DMS79 treated with DMSO at 0.1 percent for 48 hours (cell line): ENCODE measurements at regions not wholly inside any gene's neighbourhood (a gene's known extent, or its start where the extent isn't known, plus 50 kb on each side); places are given as distances from the start of the nearest gene placed in this dataset.
"Not testable (repeated sequence)": the region's sequence is repeated elsewhere in the genome, so short reads cannot be mapped to it uniquely, and the experiment has no call there.

ENCODE experiments used
- DNase-seq: peaks from one replicate; lab custom pipeline; 2025; lab: John Stamatoyannopoulos, UW

DNA sequence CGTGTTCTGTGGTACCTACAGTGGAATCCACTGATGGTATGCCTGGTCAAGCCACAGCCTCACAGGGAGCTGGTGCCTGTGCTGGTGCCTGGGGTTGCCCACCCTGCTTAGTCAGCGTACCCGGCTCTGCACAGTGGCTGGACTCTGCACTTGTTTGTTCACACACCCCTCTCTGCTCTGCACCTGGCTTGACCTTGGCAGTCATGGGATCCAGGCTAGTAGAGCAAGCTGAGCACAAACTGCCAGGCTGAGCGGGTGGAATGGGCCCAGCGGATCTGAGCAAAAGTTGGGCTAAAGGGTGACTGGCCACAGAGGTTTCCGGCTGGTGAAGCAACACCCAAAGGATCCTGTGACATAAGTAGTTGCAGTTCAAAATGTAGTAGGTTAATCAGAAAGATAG, 163.5 kb downstream of the CDH19 start:
- no peak for DNase-seq

DNA sequence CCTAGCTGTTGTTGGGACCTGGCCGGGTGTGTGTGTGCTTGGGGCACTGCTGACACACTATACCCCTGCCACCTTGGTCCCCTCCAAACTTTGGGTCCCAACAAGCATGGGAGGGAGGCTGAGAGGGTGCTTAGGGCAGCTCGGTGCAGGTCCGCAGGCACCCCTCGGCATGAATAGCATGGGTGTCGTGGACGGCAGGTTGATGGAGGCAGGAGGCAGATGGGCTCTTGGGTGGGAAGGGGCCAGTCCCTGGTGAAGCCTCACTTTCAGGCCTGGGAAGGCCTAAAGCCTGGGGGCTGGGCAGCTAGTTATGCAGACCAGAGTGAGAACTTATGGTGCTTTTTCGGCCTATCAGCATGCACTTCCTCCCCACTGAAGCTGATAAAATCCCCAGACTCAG, 164.2 kb downstream of the CDH19 start:
- DNase-seq: no peak

DNA sequence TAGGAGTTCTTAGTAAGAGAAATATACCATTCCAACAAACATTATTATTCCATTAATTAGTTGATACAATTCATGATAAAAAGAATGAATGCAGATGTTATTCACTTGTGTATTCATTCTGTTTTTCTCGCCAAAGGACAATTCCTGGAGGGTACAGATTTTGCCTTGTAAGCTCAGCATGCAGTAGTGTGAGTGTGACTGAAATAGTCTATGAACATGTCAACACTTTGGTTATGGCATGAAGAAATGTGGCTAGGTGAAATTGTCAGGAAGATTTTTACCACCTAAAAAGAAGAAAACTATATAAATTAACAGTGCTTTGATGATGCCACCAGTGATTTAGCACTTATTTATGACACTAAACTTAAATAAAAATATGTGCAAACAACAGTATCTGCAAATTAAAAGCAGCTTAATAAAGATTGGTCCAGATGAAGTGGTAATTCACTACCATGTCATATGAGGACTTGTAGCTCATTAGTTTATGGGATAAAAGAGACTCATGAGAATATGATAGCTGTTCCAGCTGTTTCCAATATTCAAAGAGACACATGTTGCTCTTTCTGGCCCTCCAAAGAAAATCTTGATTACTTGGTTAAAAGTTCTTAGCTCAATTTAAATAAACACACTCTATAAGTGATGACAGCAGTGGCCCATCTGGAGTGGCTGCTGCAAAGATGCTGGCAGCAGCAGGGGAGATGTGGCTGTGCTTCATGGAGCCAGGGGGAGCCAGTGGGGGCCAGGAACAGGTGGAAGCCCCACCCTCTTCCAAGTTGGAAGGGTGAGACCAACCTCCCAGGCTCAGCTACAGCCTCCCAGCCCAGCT, 165.0 kb downstream of the CDH19 start:
- DNase-seq: no peak

DNA sequence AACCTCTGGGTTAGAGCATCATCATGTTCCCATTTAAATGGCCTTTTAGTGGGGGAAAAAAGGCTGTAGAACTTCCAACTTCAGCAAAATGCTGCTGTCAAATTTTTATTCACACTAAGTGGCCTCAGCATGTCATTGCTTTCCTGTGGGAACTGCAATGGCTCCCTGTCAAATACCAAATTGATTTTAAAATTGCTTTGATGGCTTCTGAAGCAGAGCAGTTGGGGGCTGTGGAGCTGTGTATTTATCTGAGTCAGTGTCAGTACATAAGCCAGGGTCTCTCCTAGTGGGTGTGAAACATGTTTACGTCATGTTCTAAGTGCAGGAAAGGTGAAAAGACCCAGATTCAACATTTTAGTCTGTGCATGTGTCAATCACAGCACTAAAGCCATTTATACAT, 171.3 kb downstream of the CDH19 start:
- DNase-seq: no peak

DNA sequence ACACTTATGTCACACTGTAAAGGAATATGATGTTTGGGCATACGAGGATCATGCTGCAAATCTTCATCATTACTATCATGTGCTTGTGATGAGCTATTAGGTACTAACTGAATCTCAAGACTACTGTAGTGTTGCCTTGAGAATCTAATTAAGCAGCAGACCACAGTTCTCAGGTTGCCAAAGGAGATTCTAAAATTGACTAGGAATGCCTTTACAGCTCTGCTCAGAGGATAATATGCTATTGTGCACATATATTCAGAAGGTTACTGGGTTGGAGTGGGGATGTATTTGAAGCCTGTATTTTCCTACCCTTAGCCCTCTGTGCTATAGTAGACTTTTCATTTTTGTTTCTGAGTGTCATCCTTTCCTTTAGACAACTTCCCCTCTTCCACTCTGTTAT, 175.1 kb downstream of the CDH19 start:
- no peak for DNase-seq

DNA sequence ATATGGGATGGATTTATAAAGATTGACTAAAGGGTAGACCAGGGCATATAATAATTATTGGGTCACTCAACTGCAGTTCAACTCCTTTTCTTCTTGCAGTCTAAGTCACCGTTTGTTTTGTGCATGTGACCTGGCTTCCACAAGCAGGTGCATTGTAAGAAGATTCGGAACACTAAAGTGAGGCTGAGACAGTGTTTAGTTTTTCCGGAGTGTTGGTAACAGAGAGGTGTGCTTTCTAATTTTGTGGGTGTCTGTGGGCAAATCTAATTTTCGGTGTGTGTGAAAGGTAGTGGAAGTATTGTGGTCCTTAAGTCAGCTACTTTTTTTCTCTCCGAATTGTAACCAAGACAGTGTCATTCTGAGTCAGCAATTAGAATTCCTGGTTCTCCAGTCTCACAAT, 184.5 kb downstream of the CDH19 start:
- DNase-seq: no peak

DNA sequence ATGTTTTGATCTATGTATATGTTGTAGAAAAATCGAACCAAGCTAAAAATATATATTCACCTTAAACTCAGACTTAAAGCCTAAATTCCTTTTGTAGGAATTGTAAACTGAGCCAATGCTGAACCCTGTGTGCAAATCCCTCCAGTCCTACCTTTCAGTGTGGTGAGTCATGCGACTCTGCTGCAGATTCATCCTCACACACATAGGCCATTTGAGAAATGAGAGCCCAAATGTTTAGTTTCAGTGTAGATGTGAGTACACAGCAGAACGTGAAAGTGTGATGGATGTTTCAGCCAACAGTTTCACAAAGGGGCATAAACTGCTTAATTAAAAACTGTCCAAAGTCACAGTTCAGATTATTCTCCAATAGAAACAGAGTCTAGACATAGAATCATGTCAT, 193.2 kb downstream of the CDH19 start:
- no peak for DNase-seq

DNA sequence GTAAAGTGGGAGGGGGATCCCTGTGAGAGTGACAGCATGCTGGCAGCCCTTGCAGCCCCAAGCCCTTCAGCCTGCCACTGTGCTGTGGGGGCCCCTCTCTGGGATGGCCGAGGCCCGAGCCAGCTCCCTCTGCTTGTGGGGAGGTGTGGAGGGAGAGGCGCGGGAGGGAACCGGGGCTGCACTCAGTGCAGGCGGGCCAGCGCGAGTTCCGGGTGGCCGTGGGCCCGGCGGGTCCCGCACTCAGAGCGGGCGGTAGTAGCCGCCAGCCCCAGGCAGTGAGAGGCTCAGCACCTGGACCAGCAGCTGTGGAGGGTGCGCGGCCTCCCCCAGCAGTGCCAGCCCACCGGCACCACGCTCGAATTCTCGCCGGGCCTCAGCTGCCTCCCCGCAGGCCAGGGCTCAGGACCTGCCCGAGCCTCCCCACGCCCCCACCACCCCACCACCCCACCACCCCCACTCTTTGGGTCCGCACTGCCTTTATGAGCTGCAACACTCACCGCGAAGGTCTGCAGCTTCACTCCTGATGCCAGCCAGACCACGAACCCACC, 208.1 kb downstream of the CDH19 start:
- no peak for DNase-seq

DNA sequence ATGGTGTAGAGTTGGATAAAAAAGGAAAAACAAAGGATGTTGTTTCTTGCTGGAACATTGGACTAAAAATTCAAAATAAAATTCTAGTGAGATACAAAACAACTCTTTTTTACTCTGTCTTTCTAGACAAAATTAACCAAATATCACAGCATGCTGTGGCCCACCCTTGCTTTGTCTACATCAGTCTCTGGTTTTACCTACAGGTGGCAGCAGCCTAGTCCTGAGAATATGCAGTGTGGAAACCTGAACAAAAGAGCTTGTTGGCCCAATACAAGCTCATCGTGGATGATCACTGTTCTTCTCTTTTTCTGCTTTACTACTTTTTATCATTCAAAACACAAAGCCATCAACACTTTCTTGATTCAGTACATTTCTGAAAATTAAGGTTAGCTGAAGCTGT, 210.4 kb downstream of the CDH19 start:
- DNase-seq: no peak

DNA sequence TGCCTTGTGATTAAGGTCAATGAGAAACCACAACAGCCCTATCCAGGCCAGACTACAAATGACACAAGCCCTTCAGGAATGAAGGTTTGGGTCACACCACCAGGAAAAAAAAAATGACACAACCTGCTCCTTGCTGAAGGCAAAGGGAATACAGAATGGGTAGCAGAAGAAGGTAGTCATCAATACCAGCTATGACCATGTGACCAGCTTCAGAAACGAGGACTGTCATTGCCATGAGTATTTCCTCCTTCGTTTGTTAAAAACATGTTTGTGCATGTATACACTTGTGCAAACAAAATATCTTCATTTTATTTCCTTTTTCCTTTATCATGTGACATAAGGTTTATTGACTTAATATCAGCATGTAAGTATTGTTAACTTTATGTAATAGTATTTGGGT, 226.6 kb downstream of the CDH19 start:
- DNase-seq: no peak

DNA sequence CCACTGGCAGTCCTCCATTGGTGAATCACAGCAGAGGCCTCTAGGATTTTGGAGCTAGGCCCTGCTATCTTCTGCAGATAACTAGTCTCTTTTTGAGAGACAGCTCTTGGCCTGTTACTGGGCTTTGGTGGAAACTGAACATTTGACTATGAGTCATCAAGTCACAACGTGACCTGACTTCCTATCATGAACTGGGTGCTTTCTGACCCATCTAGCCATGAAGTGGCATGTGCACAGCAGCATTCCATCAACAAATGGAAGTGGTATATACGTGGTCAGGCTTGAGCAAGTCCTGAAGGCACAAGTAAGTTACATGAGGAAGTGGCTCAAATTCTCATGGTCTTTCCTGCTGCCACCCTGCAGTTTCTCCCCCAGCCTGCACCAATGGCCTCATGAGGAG, 228.5 kb downstream of the CDH19 start:
- not testable (repeated sequence) for DNase-seq

DNA sequence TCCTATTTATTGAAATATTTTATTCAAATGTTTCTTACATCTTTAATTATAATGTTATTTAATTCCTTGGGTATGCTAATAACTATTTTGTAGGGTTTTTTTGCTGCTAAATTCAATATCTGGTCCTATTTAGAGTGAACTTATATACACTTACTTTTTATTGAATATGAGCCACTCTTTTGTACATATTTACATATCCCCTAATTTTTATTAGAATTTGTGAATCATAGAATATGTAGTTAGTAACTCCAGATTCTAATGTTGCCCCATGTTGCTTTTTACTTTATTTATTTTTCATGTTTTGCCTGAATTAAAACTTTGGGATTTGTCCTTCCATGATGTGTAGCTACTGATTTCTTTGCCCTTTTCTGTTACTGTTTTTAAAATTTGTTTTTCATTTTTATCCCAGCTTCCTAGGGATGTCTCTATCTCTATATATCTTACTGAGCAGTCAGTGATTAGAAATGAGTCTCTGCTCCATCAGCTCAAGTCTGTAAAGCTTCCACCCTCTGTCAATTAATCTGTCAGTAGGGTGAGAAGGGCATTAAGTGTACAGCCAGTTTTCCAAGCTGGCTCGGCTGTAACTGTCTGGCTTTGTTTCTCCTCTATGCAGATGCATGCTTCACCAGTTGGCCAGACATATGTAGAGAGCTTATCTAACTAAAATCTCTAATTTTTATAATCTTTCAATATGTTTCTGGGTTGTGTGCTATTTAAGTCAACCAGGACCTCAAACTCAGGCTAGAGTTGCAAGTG, 256.9 kb downstream of the CDH19 start:
- no peak for DNase-seq

DNA sequence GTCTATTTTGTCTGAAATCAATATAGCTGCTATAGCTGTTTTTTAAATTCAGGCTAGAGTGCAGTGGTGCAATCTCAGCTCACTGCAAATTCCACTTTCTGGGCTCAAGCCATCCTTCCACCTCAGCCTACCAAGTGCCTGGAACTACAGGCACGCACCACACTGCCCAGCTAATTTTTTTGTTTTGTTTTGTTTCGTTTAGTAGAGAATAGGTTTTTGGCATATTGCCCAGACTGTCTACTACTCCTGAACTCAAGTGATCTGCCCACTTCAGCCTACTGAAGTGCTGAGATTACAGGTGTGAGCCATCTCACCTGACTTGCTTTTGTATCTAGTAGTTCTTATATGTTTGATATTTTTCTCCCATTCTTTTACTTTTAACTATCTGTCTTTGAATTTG, 259.7 kb downstream of the CDH19 start:
- peak; percentile 97 for DNase-seq

DNA sequence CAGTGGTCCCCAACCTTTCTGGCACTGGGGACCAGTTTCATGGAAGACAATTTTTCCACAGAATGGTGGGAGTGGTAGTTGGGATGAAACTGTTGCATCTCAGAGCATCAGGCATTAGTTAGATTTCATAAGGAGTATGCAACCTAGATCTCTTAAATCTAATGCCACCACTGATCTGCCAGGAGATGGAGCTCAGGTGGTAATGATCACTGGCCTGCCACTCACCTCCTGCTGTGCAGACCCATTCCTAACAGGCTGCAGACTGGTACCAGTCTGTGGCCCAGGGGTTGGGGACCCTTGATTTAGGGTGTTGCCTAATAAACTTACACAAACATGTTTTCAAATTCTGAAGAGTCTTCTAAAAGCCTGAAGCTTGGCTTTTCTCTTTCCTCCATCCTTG, 261.3 kb downstream of the CDH19 start:
- no peak for DNase-seq

DNA sequence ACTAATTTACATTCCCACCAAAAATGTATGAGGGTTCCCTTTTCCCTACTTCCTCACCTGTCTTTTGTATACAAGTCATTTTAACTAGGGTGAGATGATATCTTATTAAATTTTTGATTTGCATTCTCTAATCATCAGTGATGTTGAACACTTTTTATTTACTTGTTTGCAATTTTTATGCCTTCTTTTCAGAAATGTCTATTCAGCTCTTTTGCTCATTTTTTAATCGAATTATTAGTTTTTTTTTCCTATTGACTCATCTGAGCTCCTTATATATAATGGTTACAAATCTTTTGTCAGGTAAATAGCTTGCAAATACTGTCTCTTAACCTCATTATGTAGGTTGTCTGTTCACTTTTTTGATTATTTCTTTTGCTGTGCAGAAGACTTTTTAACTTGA, 269.4 kb downstream of the CDH19 start:
- no peak for DNase-seq

DNA sequence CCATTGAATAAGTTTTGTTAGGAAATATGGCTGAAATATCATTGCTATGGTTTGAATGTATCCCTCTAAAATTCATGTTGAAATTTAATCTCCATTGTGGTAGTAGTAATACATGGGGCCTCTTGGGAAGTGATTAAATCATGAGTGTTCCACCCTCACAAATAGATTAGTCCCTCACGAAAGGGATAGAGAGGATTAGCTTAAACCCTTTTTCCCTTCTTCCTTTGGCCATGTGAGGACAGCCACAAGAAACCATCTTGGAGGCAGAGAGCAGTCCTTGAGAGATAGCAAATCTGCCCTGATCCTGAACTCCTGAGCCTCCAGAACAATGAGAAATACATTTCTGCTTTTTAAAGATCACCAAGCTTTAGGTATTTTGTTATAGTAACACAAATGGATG, 274.2 kb downstream of the CDH19 start:
- DNase-seq: no peak

DNA sequence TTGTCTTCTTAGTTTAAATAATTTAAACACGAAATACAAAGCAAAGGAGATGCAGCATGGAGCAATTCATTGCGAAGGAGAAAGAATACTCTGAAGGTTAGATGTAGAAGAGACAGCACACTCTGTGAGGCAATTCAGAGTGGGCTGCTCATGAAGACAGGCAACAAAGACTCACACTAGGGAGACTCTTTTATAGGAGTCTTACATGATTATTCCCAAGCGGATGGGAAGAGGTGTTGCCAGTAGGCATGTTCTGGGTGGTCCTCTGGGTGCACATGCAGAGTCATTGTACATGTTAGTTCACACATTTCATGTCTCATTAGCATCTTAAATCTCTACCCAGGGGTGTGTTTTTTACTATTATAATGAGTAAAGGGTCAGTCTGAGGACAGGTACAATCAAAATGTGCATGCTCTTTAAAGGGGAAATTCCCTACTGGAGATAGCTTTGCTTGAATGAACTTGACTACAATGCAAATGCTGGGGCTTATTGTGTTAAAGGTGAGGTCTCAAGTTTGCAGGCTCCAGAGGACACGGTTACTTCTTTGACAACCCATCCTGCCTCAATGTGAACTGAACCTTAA, 275.5 kb downstream of the CDH19 start:
- no peak for DNase-seq

DNA sequence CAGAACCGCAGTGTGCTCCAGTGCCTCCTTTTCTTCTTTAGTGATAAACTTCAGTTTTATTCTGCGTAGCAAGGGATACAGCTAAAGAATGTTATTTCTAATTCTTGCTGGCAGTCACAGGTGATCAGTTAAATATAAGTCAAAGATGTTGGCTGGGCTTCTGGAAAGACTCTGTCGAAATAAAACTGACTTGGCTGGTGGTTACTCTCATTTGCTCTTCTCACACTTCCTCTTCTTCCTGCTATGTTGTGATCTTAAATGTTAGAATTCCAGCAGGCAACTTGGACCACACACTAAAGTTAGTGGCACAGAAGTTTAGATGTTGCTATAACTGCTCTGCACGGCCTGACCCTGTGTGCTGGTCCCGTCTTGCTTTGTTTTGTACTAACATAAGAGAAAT, 278.6 kb downstream of the CDH19 start:
- DNase-seq: no peak

DNA sequence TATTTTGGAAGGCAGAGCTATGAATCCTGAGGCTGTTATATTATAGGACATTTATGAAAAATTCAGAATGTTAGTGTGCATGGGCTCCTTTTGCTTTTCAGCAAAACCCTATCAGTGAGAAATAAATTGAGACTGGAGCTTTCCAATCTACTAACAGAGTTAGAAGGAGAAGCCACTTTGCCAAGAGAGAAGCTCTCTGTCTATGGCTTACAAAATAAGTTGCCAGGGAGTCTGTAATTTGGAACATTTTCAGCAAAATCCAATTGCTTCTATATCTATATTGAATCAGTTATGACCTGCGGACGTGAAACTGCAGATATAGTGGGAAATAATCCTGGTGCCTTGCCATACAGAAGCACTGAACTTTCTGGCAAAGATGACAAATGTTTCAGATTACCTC, 279.3 kb downstream of the CDH19 start:
- no peak for DNase-seq

DNA sequence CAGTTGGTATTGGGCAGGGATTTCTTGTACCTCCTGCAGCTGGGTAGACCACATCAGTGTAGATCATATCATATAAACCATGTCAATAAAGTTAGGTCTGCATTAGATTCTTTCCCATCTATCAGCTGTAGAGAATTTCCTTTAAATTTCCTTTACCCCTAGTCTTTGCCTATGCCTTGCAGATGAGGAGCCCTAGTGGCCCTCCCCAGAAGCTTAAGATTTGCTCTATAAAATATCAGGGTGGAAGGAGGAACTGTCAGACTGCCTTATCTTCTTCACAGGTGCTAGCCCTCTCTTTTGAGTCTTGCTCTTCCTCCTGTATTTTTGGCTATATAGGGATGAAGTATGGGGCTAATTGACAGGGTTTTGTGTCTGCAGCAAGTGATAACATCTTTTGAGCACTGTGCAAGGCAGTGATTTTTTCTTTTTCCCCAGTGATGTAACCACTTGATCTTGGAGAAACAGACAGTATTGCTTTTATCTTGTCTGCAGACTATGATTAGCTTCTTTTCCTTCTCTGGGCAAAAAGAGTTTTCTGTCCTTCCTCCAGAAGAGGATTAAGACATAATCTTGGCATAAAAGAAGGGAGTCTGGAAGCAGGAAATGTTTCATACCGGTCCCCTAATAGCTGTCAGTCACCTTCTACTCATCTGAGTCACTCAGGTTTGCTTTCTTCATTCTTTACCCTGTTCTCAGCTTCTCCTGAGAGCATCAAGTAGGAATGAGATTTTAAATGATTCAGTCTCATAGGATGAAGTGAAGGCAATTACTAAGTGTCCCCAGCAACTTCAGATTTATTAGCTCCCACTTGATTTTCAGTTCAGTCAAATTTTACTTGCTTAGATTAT, 286.4 kb downstream of the CDH19 start:
- no peak for DNase-seq

DNA sequence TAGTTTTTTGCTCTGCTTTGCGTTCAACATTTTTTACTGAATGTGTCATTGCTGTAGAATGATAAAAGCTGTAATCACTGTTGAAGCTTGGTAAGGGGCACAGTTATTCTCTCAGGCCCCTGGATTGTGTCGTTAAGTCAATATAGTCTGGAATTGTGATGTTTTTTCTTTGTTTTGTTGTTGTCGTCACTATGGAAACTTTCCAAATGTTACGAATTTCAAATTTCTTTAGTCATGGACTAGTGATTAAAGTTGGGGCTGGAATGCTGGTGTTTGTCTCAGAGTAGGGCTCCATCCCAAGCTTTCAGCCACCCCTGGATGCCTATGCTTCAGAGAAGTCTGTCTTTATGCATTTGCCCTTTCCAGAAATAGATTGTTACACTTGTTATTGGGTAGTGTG, 287.2 kb downstream of the CDH19 start:
- no peak for DNase-seq

DNA sequence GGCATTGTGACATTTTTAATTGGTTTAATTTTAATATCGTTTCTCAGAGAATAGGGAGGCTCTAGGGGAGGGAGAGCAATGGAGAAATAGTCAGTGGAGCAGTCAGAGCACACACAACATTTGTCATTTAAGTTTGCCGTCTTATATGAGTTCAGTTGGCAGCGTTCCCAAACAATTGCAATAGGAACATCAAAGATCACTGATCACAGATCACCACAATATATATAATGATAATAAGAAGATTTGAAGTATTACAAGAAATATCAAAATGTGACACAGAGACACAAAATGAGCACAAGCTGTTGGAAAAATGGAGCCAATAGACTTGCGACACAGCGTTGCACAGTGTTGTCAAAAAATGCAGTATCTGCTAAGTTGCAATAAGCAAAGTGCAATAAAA, 303.7 kb downstream of the CDH19 start:
- DNase-seq: no peak
